SH-SY5Y (cell line): ENCODE measurements at regions not wholly inside any gene's neighbourhood (a gene's known extent, or its start where the extent isn't known, plus 50 kb on each side); places are given as distances from the start of the nearest gene placed in this dataset.

ENCODE experiments used
- GATA2 ChIP-seq: IDR thresholded peaks from 2 replicates; pipeline ENCODE4 v1.6.1; 2011; ENCODE audit warnings: mild to moderate bottlenecking, low read depth, low read length
- GATA3 ChIP-seq: IDR thresholded peaks from 2 replicates; pipeline ENCODE4 v1.6.1; 2011; ENCODE audit warnings: low read depth, mild to moderate bottlenecking, low read length, moderate library complexity

DNA sequence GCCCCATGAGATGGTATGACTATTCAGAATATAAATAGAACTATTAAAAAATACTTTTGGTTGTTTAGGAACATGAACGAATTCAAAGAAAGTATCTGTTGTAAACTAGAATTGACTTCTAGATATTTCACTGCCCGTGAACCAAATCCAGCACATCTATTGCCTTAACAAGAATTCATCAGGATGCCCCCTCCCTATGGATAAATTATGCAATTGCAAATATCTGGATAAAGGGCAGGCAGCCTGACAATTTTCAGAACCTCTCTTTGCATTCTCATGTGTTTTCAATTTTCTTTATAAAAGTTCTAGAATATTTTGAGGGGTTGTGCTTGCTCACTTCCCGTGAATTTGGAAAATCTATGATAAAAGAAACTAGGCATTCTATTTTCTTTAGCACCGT, 822.1 kb upstream of the SORCS1 start:
- TF ChIP-seq GATA2, result no peak
- no peak for TF ChIP-seq GATA3
